ENCODE measurements at regions not wholly inside any gene's neighbourhood (a gene's known extent, or its start where the extent isn't known, plus 50 kb on each side); places are given as distances from the start of the nearest gene placed in this dataset.
A peak's percentile ranks its signal among the peaks of the same experiment; 100 is the strongest.

- Histone ChIP-seq H3K27ac (ENCODE audit: low read depth in 2 of 2, low read length in 1 of 2) (peak overlapping the region; percentile 81 to 86), H3K36me3 (replicated peaks in 1 of 2; ENCODE audit: control insufficient read depth in 1 of 2, insufficient read depth in 2 of 2, low read length in 1 of 2) (no peaks in the 10 kb centered on the region), H3K9ac (no peak overlapping the region), H3K9me3 (no peaks in the 10 kb centered on the region), H2AFZ (ENCODE audit: low read depth) (no peak overlapping the region), H3K9me2 (no peaks in the 10 kb centered on the region), H3K4me3 (ENCODE audit: low read depth in 2 of 2, low read length in 1 of 2) (no peak overlapping the region), H3K79me2 (ENCODE audit: insufficient read depth) (no peaks in the 10 kb centered on the region), H3F3A (replicated peaks; ENCODE audit: insufficient read depth) (peaks cover 29% of the 10 kb centered on the region), H3K4me2 (peak overlapping the region; percentile 18; the same call in 1 of the 2 replicates), H3K27me3 (ENCODE audit: insufficient read depth) (no peaks in the 10 kb centered on the region), H4K20me1 (ENCODE audit: insufficient read depth) (no peaks in the 10 kb centered on the region), H3K4me1 (ENCODE audit: control insufficient read depth in 1 of 2, insufficient read depth in 2 of 2, low read depth in 1 of 2, low read length in 1 of 2) (peaks cover 0 to 26% of the 10 kb centered on the region in 2 experiments; a peak in 3 of 4 replicates)
- DNase-seq = peak; percentile 10
- ChIA-PET POLR2A (no interaction called here), CTCF (interaction anchor here (1.0 kb wide), 1 partner anchor 19 kb away, joined by 3 read pairs; no protein-coding TSS in a partner anchor)
- WGBS (ENCODE audit: low lambda C conversion rate) = 45% methylated on average over 2 of the region's 2 CpGs
- TF ChIP-seq MEF2A (IDR thresholded peaks at IDR 0.05; ENCODE audit: borderline replicate concordance, low read depth) (0 out of 2 replicates have a peak, but pooled peaks have one; percentile 14), POLR2AphosphoS5 (IDR thresholded peaks at IDR 0.05; ENCODE audit: low read depth, low read length) (peak; percentile 55; the same call in 1 of the 2 replicates), CHD2 (IDR thresholded peaks at IDR 0.05; ENCODE audit: low read length, partially characterized antibody) (no peak), ZBTB33 (IDR thresholded peaks at IDR 0.05; ENCODE audit: borderline replicate concordance, low read depth) (no peak; the same call in 1 of the 2 replicates), EZH2phosphoT487 (IDR thresholded peaks at IDR 0.05; ENCODE audit: borderline replicate concordance, low read depth) (no peak), MXI1 (IDR thresholded peaks at IDR 0.05; ENCODE audit: low read depth, low read length) (no peak), TAF1 (IDR thresholded peaks at IDR 0.05; ENCODE audit: borderline replicate concordance, low read depth, low read length) (peak; percentile 41; the same call in 1 of the 2 replicates), NRF1 (IDR thresholded peaks at IDR 0.05; ENCODE audit: low read depth, low read length) (no peak), RXRA (IDR thresholded peaks at IDR 0.05; ENCODE audit: borderline replicate concordance, low read depth) (peak; percentile 36; the same call in 1 of the 2 replicates), SMC3 (IDR thresholded peaks at IDR 0.05; ENCODE audit: low read depth, low read length) (no peak), PBX3 (IDR thresholded peaks at IDR 0.05) (peak; percentile 95), RFX5 (IDR thresholded peaks at IDR 0.05; ENCODE audit: low read length) (no peak), SIN3A (IDR thresholded peaks at IDR 0.05; ENCODE audit: borderline replicate concordance, low read depth, low read length) (peak; percentile 87; the same call in 1 of the 2 replicates), YY1 (IDR thresholded peaks at IDR 0.05; ENCODE audit: low read depth) (no peak), USF2 (IDR thresholded peaks at IDR 0.05; ENCODE audit: borderline replicate concordance, low read depth, low read length) (no peak), FOXM1 (IDR thresholded peaks at IDR 0.05; ENCODE audit: low read depth) (peak; percentile 87; the same call in 1 of the 2 replicates), RAD21 (IDR thresholded peaks at IDR 0.05; ENCODE audit: low read length) (no peak), USF1 (IDR thresholded peaks at IDR 0.05; ENCODE audit: borderline replicate concordance, low read depth) (no peak), TEAD4 (IDR thresholded peaks at IDR 0.05; ENCODE audit: borderline replicate concordance, insufficient read depth) (peak; percentile 80; the same call in 1 of the 2 replicates), REST (IDR thresholded peaks at IDR 0.05; ENCODE audit: low read depth, low read length) (no peak), MAX (IDR thresholded peaks at IDR 0.05; ENCODE audit: low read depth) (peak; percentile 54; the same call in 1 of the 2 replicates), JUND (IDR thresholded peaks at IDR 0.05) (peak; percentile 66; the same call in 1 of the 2 replicates), IRF3 (IDR thresholded peaks at IDR 0.05; ENCODE audit: low read depth, low read length) (no peak), GABPA (IDR thresholded peaks at IDR 0.05; ENCODE audit: low read depth) (no peak)
These were observed 167.9 kb upstream of the SLC39A10 start for GRCh38 chr2:195489101-195489500.
